Cardiac fibroblast (primary cell): ENCODE measurements at regions not wholly inside any gene's neighbourhood (a gene's known extent, or its start where the extent isn't known, plus 50 kb on each side); places are given as distances from the start of the nearest gene placed in this dataset.

Source experiments
- DNase-seq, 2 donors: peaks; one replicate each; pipeline versions ENCODE4 v3.0.0 to v3.0.0-alpha.2; 2010; ENCODE audit warnings: low read depth in 2 of 2
- H3K4me3 ChIP-seq, 2 donors: replicated peaks in 1 of 2; 1 replicate in 1 of 2; 2 replicates in 1 of 2; pipeline ENCODE4 v1.5.1; 2011; ENCODE audit warnings: low read depth in 2 of 2, low read length in 2 of 2, mild to moderate bottlenecking in 2 of 2, moderate library complexity in 1 of 2
- CTCF ChIP-seq: IDR thresholded peaks from one replicate; pipeline ENCODE4 v1.5.1; 2011; ENCODE audit warnings: low read depth, mild to moderate bottlenecking, low read length, inconsistent platforms

GRCh38 chrX:98795636-98796035, 1614.4 kb downstream of the PCDH19 start:
- H3K4me3 ChIP-seq = no peak overlapping the region
- peak; percentile 0 for DNase-seq
- TF ChIP-seq CTCF = no peak

GRCh38 chrX:98755912-98756311, 1654.2 kb downstream of the PCDH19 start:
- no peak for TF ChIP-seq CTCF
- no peak for DNase-seq
- H3K4me3 ChIP-seq = no peak overlapping the region

- no peak for DNase-seq
- H3K4me3 ChIP-seq = no peak overlapping the region
- TF ChIP-seq CTCF = no peak
Measured at GRCh38 chrX:98731821-98732220, 1678.3 kb downstream of the PCDH19 start.

- no peak overlapping the region for H3K4me3 ChIP-seq
- no peak for TF ChIP-seq CTCF
- DNase-seq = no peak
Measured at GRCh38 chrX:98717970-98718369, 1692.1 kb downstream of the PCDH19 start.
